Activated CD8-positive, alpha-beta T cell treated with anti-CD3 and anti-CD28 coated beads for 36 hours (primary cell): ENCODE measurements at regions not wholly inside any gene's neighbourhood (a gene's known extent, or its start where the extent isn't known, plus 50 kb on each side); places are given as distances from the start of the nearest gene placed in this dataset.

Source experiments
- ATAC-seq: fragments of 200-7000 bp; cut with Tn5 transposase; one replicate; pipeline ENCODE4 v1.10.0; 2021; ENCODE audit warnings: mild to moderate bottlenecking, moderate library complexity
- CTCF ChIA-PET: fragments of 350-600 bp; sonication (Branson Sonifier 250); formaldehyde crosslinking; loops from one replicate; lab custom pipeline; 2021; ENCODE audit warnings: antibody characterized with exemption; lab: Charles Lee
- POLR2A ChIA-PET: fragments of 350-600 bp; sonication (Branson Sonifier 250); formaldehyde crosslinking; loops from one replicate; lab custom pipeline; 2021; ENCODE audit warnings: antibody characterized with exemption; lab: Charles Lee
- DNase-seq: peaks from one replicate; pipeline ENCODE4 v3.0.0-alpha.2; 2020
- H3K27ac Mint-ChIP-seq: one replicate; pipeline ENCODE4 v1.8.0; 2021; ENCODE audit warnings: mild to moderate bottlenecking, mixed read lengths
- H3K27me3 Mint-ChIP-seq: one replicate; pipeline ENCODE4 v1.8.0; 2021; ENCODE audit warnings: mixed read lengths
- H3K36me3 Mint-ChIP-seq: one replicate; pipeline ENCODE4 v1.8.0; 2021; ENCODE audit warnings: low read depth, mixed read lengths
- H3K4me1 Mint-ChIP-seq: one replicate; pipeline ENCODE4 v1.8.0; 2021; ENCODE audit warnings: low read depth, mixed read lengths
- H3K4me3 Mint-ChIP-seq: one replicate; pipeline ENCODE4 v1.8.0; 2021; ENCODE audit warnings: mild to moderate bottlenecking, moderate library complexity, mixed read lengths
- H3K9me3 Mint-ChIP-seq: one replicate; pipeline ENCODE4 v1.8.0; 2021; ENCODE audit warnings: mixed read lengths
- CTCF ChIP-seq: fragments of 200-600 bp; IDR thresholded peaks from one replicate; pipeline ENCODE4 v1.8.0; 2022; ENCODE audit warnings: antibody characterized with exemption, mild to moderate bottlenecking
- intact Hi-C: fragments of 100-400 bp; cut with micrococcal nuclease; formaldehyde crosslinking; loops from one replicate; pipeline ENCODE4 v1.10.0; 2022

GRCh38 chr14:98203421-98203820 lies 1068.6 kb downstream of the BCL11B start:
- no peaks in the 10 kb centered on the region for H3K36me3 Mint-ChIP-seq
- peak overlapping the region; percentile 87 for H3K27ac Mint-ChIP-seq
- no peak for ATAC-seq
- no peak for DNase-seq
- peak overlapping the region; percentile 64 for H3K4me3 Mint-ChIP-seq
- H3K4me1 Mint-ChIP-seq, result peaks cover 82% of the 10 kb centered on the region
- H3K9me3 Mint-ChIP-seq, result no peaks in the 10 kb centered on the region
- TF ChIP-seq CTCF, result no peak
- intact Hi-C loops, result no loop called here
- ChIA-PET POLR2A (interaction anchor here (1.1 to 1.8 kb wide), 3 partner anchors 14 to 29 kb away, joined by 3 to 7 read pairs (median 6); no protein-coding TSS in a partner anchor), CTCF (interaction anchor here (1.2 kb wide), 1 partner anchor 1063 kb away, joined by 3 read pairs; no protein-coding TSS in a partner anchor)
- no peaks in the 10 kb centered on the region for H3K27me3 Mint-ChIP-seq

- Mint-ChIP-seq H3K36me3 (no peaks in the 10 kb centered on the region), H3K9me3 (no peaks in the 10 kb centered on the region), H3K4me3 (peak overlapping the region; percentile 64), H3K27me3 (no peaks in the 10 kb centered on the region), H3K27ac (peak overlapping the region; percentile 87), H3K4me1 (peaks cover 83% of the 10 kb centered on the region)
- CTCF ChIA-PET, result interaction anchor here (1.2 kb wide), 1 partner anchor 1063 kb away, joined by 3 read pairs; no protein-coding TSS in a partner anchor
- DNase-seq, result no peak
- no peak for TF ChIP-seq CTCF
- POLR2A ChIA-PET, result interaction anchor here (1.5 to 1.8 kb wide), 3 partner anchors 15 to 37 kb away, joined by 3 to 7 read pairs (median 6); no protein-coding TSS in a partner anchor
- intact Hi-C loops, result no loop called here
- no peak for ATAC-seq
These were observed 1067.9 kb downstream of the BCL11B start for GRCh38 chr14:98204139-98204538.

- Mint-ChIP-seq H3K36me3 (peaks cover 10% of the 10 kb centered on the region), H3K27me3 (no peaks in the 10 kb centered on the region), H3K4me1 (peaks cover 89% of the 10 kb centered on the region), H3K4me3 (peak overlapping the region; percentile 32), H3K9me3 (peaks cover 4% of the 10 kb centered on the region), H3K27ac (peak overlapping the region; percentile 94)
- no peak for ATAC-seq
- ChIA-PET POLR2A (no interaction called here), CTCF (no interaction called here)
- no peak for DNase-seq
- TF ChIP-seq CTCF, result no peak
- intact Hi-C loops, result no loop called here
These were observed 1064.6 kb downstream of the BCL11B start for GRCh38 chr14:98207415-98207814.

GRCh38 chr14:98208211-98208611 lies 1063.8 kb downstream of the BCL11B start:
- ChIA-PET CTCF (interaction anchor here (1.2 to 2.5 kb wide), 2 partner anchors 11 to 1058 kb away, joined by 4 to 6 read pairs; no protein-coding TSS in a partner anchor), POLR2A (interaction anchor here (0.8 to 1.5 kb wide), 2 partner anchors 9 to 40 kb away, joined by 3 to 4 read pairs; no protein-coding TSS in a partner anchor)
- Mint-ChIP-seq H3K9me3 (peaks cover 4% of the 10 kb centered on the region), H3K36me3 (peaks cover 10% of the 10 kb centered on the region), H3K27ac (peak overlapping the region; percentile 94), H3K4me3 (peak overlapping the region; percentile 32), H3K27me3 (no peaks in the 10 kb centered on the region), H3K4me1 (peaks cover 91% of the 10 kb centered on the region)
- intact Hi-C loops, result no loop called here
- TF ChIP-seq CTCF, result no peak
- no peak for DNase-seq
- no peak for ATAC-seq

- Mint-ChIP-seq H3K4me3 (no peak overlapping the region), H3K27me3 (no peaks in the 10 kb centered on the region), H3K27ac (peak overlapping the region; percentile 94), H3K9me3 (peaks cover 4% of the 10 kb centered on the region), H3K4me1 (peaks cover 87% of the 10 kb centered on the region), H3K36me3 (peaks cover 10% of the 10 kb centered on the region)
- TF ChIP-seq CTCF, result no peak
- ATAC-seq (no peak), DNase-seq (no peak)
- intact Hi-C loops, result no loop called here
- POLR2A ChIA-PET, result interaction anchor here (0.8 to 2.3 kb wide), 4 partner anchors 9 to 42 kb away, joined by 3 to 13 read pairs (median 6); no protein-coding TSS in a partner anchor
- CTCF ChIA-PET, result interaction anchor here (0.9 to 2.5 kb wide), 8 partner anchors 8 to 1063 kb away, joined by 3 to 7 read pairs (median 4); partner anchors contain the start of gene BCL11B
These were observed 1063.1 kb downstream of the BCL11B start for GRCh38 chr14:98208943-98209342.
